PC-3 (cell line): ENCODE measurements at regions not wholly inside any gene's neighbourhood (a gene's known extent, or its start where the extent isn't known, plus 50 kb on each side); places are given as distances from the start of the nearest gene placed in this dataset.

Experiments
- ATAC-seq: fragments of 200-7000 bp; cut with Tn5 transposase; 2 replicates; pipeline ENCODE4 v1.9.1; 2020; ENCODE audit warnings: mild to moderate bottlenecking, moderate library complexity
- BruUV-seq: library from RNA; stranded (reverse); fragments of 400-500 nt; replicated peaks from 2 replicates; lab custom pipeline; 2021; lab: Mats Ljungman, UMichigan
- CTCF ChIA-PET: fragments of 300-600 bp; sonication (Branson Sonifier 250); formaldehyde crosslinking; loops from one replicate; lab custom pipeline; 2022; ENCODE audit warnings: antibody characterized with exemption; lab: Charles Lee
- POLR2A ChIA-PET: fragments of 300-600 bp; sonication (Branson Sonifier 250); formaldehyde crosslinking; loops from one replicate; lab custom pipeline; 2022; ENCODE audit warnings: antibody characterized with exemption; ENCODE audit not compliant: unreplicated experiment; lab: Charles Lee
- DNase-seq: peaks from one replicate; pipeline ENCODE4 v3.0.0-alpha.2; 2015
- H2AFZ ChIP-seq: fragments of 300-600 bp; sonication (generic); 2 replicates; pipeline ENCODE4 v1.6.0; 2016; ENCODE audit warnings: antibody characterized with exemption, low read length
- H3F3A ChIP-seq: fragments of 300-600 bp; sonication (generic); one replicate; pipeline ENCODE4 v1.6.0; 2017; ENCODE audit warnings: antibody characterized with exemption, low read length, control low read depth, mild to moderate bottlenecking; ENCODE audit not compliant: unreplicated experiment
- H3K27ac ChIP-seq: fragments of 300-600 bp; sonication (generic); 2 replicates; pipeline ENCODE4 v1.5.1; 2016; ENCODE audit warnings: mild to moderate bottlenecking, low read length
- H3K27me3 ChIP-seq: fragments of 300-600 bp; sonication (generic); 2 replicates; pipeline ENCODE4 v1.6.1; 2016; ENCODE audit warnings: low read length, mixed read lengths
- H3K36me3 ChIP-seq: fragments of 300-600 bp; sonication (generic); 2 replicates; pipeline ENCODE4 v1.6.1; 2016; ENCODE audit warnings: low read depth, mixed run types, low read length, mixed read lengths
- H3K4me1 ChIP-seq: fragments of 300-600 bp; sonication (generic); 2 replicates; pipeline ENCODE4 v1.5.1; 2016; ENCODE audit warnings: low read length; ENCODE audit not compliant: insufficient read depth
- H3K4me2 ChIP-seq: fragments of 300-600 bp; sonication (generic); 2 replicates; pipeline ENCODE4 v1.6.0; 2016; ENCODE audit warnings: low read length
- H3K4me3 ChIP-seq: fragments of 300-600 bp; sonication (generic); 2 replicates; pipeline ENCODE4 v1.5.1; 2016; ENCODE audit warnings: mild to moderate bottlenecking, low read length, mixed read lengths
- H3K79me2 ChIP-seq: fragments of 300-600 bp; sonication (generic); 2 replicates; pipeline ENCODE4 v1.6.1; 2017; ENCODE audit warnings: low read length, mixed read lengths
- H3K9ac ChIP-seq: fragments of 300-600 bp; sonication (generic); 2 replicates; pipeline ENCODE4 v1.6.0; 2016; ENCODE audit warnings: mild to moderate bottlenecking, low read length
- H3K9me2 ChIP-seq: fragments of 300-600 bp; sonication (generic); replicated peaks from 2 replicates; pipeline ENCODE4 v1.6.1; 2016; ENCODE audit warnings: mixed run types, low read length, mixed read lengths
- H3K9me3 ChIP-seq: fragments of 300-600 bp; sonication (generic); 2 replicates; pipeline ENCODE4 v1.6.1; 2016; ENCODE audit warnings: low read length, mixed read lengths
- H4K20me1 ChIP-seq: fragments of 300-600 bp; sonication (generic); 2 replicates; pipeline ENCODE4 v1.6.1; 2016; ENCODE audit warnings: low read length, mixed read lengths
- CTCF ChIP-seq: fragments of 300-600 bp; sonication (generic); conservative IDR thresholded peaks from 2 replicates; pipeline ENCODE4 v1.5.1; 2017; ENCODE audit warnings: antibody characterized with exemption, low read depth, mild to moderate bottlenecking, low read length
- EZH2 ChIP-seq: fragments of 300-600 bp; sonication (generic); IDR thresholded peaks from one replicate; pipeline ENCODE4 v1.6.1; 2017; ENCODE audit warnings: antibody characterized with exemption, mild to moderate bottlenecking, low read length; ENCODE audit not compliant: unreplicated experiment
- EZH2phosphoT487 ChIP-seq: fragments of 300-600 bp; sonication (generic); IDR thresholded peaks from 2 replicates; pipeline ENCODE4 v1.6.1; 2018; ENCODE audit warnings: mild to moderate bottlenecking, antibody characterized with exemption, low read length, borderline replicate concordance
- intact Hi-C: fragments of 100-400 bp; cut with micrococcal nuclease; formaldehyde crosslinking; loops from 2 replicates; pipeline ENCODE4 v1.9.0; 2023

- Histone ChIP-seq H3K36me3 (no peaks in the 10 kb centered on the region), H3K9ac (peak overlapping the region; percentile 59), H3K27ac (peak overlapping the region; percentile 28), H2AFZ (peak overlapping the region; percentile 93), H3K9me2 (no peaks in the 10 kb centered on the region), H3K79me2 (peaks cover 3% of the 10 kb centered on the region), H3K27me3 (no peaks in the 10 kb centered on the region), H3K9me3 (no peaks in the 10 kb centered on the region), H3F3A (no peaks in the 10 kb centered on the region), H3K4me1 (peaks cover 15% of the 10 kb centered on the region), H3K4me3 (peak overlapping the region; percentile 73), H4K20me1 (no peaks in the 10 kb centered on the region), H3K4me2 (peak overlapping the region; percentile 87)
- ATAC-seq (peak; percentile 81), DNase-seq (peak; percentile 95)
- ChIA-PET CTCF (interaction anchor here (0.6 to 1.9 kb wide), 15 partner anchors 9 to 1317 kb away, joined by 3 to 12 read pairs (median 4); no protein-coding TSS in a partner anchor), POLR2A (interaction anchor here (0.6 to 1.0 kb wide), 3 partner anchors 20 to 1237 kb away, joined by 3 to 4 read pairs (median 3); no protein-coding TSS in a partner anchor)
- no peak for TF ChIP-seq EZH2
- TF ChIP-seq CTCF: peak; percentile 98
- intact Hi-C loops: loop anchor here (1.0 to 10.0 kb wide), 9 partner anchors 28 to 1319 kb away; no protein-coding TSS in a partner anchor
- BruUV-seq: no TSS peak
Observed at GRCh38 chr3:107235928-107236315, 141.3 kb upstream of the CCDC54 start.

- Histone ChIP-seq H3K27ac (peak overlapping the region; percentile 28), H3K36me3 (no peaks in the 10 kb centered on the region), H2AFZ (peak overlapping the region; percentile 93), H4K20me1 (no peaks in the 10 kb centered on the region), H3K4me3 (peak overlapping the region; percentile 73), H3K9me2 (no peaks in the 10 kb centered on the region), H3F3A (no peaks in the 10 kb centered on the region), H3K27me3 (no peaks in the 10 kb centered on the region), H3K9ac (no peak overlapping the region; the same call in 1 of the 2 replicates), H3K4me1 (peaks cover 16% of the 10 kb centered on the region), H3K79me2 (peaks cover 11% of the 10 kb centered on the region), H3K4me2 (peak overlapping the region; percentile 87), H3K9me3 (no peaks in the 10 kb centered on the region)
- ChIA-PET POLR2A (interaction anchor here (0.7 kb wide), 1 partner anchor 20 kb away, joined by 3 read pairs; no protein-coding TSS in a partner anchor), CTCF (interaction anchor here (0.6 to 1.8 kb wide), 6 partner anchors 33 to 440 kb away, joined by 3 to 12 read pairs (median 4); no protein-coding TSS in a partner anchor)
- DNase-seq (no peak), ATAC-seq (no peak)
- TF ChIP-seq EZH2phosphoT487 (no peak), CTCF (no peak), EZH2 (no peak)
- BruUV-seq: no TSS peak
- intact Hi-C loops: loop anchor here (1.0 to 10.0 kb wide), 8 partner anchors 28 to 1318 kb away; no protein-coding TSS in a partner anchor
Observed at GRCh38 chr3:107236655-107237337, 140.4 kb upstream of the CCDC54 start.
